GM19395 (cell line): ENCODE measurements at regions not wholly inside any gene's neighbourhood (a gene's known extent, or its start where the extent isn't known, plus 50 kb on each side); places are given as distances from the start of the nearest gene placed in this dataset.

ENCODE experiments used
- ATAC-seq: cut with Tn5 transposase; IDR thresholded peaks from one replicate; pipeline ENCODE4 v1.9.1; 2021; ENCODE audit warnings: mild to moderate bottlenecking, moderate library complexity; ENCODE audit not compliant: unreplicated experiment

- ATAC-seq: no peak
These were observed 99.8 kb upstream of the ADGRL2 start for GRCh38 chr1:81700728-81701470.

GRCh38 chr1:81699234-81699633, 101.5 kb upstream of the ADGRL2 start:
- ATAC-seq: no peak

- no peak for ATAC-seq
These were observed 105.0 kb upstream of the ADGRL2 start for GRCh38 chr1:81695741-81696140.

- no peak for ATAC-seq
These were observed 107.4 kb upstream of the ADGRL2 start for GRCh38 chr1:81693316-81693715.

- no peak for ATAC-seq
These were observed 109.9 kb upstream of the ADGRL2 start for GRCh38 chr1:81690676-81691453.

GRCh38 chr1:81689531-81689941, 111.2 kb upstream of the ADGRL2 start:
- ATAC-seq: no peak

- ATAC-seq: no peak
These were observed 118.2 kb upstream of the ADGRL2 start for GRCh38 chr1:81682490-81682889.

GRCh38 chr1:81681601-81682266, 119.0 kb upstream of the ADGRL2 start:
- no peak for ATAC-seq

GRCh38 chr1:81681114-81681513, 119.6 kb upstream of the ADGRL2 start:
- no peak for ATAC-seq

GRCh38 chr1:81679942-81680341, 120.8 kb upstream of the ADGRL2 start:
- no peak for ATAC-seq

- no peak for ATAC-seq
These were observed 122.0 kb upstream of the ADGRL2 start for GRCh38 chr1:81678779-81679178.

- no peak for ATAC-seq
These were observed 128.0 kb upstream of the ADGRL2 start for GRCh38 chr1:81672766-81673165.

- no peak for ATAC-seq
These were observed 129.7 kb upstream of the ADGRL2 start for GRCh38 chr1:81671038-81671437.

- no peak for ATAC-seq
These were observed 130.4 kb upstream of the ADGRL2 start for GRCh38 chr1:81670286-81670685.

- ATAC-seq: no peak
These were observed 134.1 kb upstream of the ADGRL2 start for GRCh38 chr1:81666586-81666985.

- ATAC-seq: no peak
These were observed 136.4 kb upstream of the ADGRL2 start for GRCh38 chr1:81664341-81664740.

- no peak for ATAC-seq
These were observed 137.7 kb upstream of the ADGRL2 start for GRCh38 chr1:81662913-81663526.

GRCh38 chr1:81660286-81660685, 140.4 kb upstream of the ADGRL2 start:
- ATAC-seq: no peak

GRCh38 chr1:81654657-81655056, 146.1 kb upstream of the ADGRL2 start:
- ATAC-seq: no peak

GRCh38 chr1:81654147-81654546, 146.6 kb upstream of the ADGRL2 start:
- ATAC-seq: no peak

GRCh38 chr1:81650776-81651175, 150.0 kb upstream of the ADGRL2 start:
- no peak for ATAC-seq
